SK-N-SH (cell line): ENCODE measurements at regions not wholly inside any gene's neighbourhood (a gene's known extent, or its start where the extent isn't known, plus 50 kb on each side); places are given as distances from the start of the nearest gene placed in this dataset.

ENCODE experiments used
- CTCF ChIA-PET: fragments of 300-600, 350-600 bp; formaldehyde crosslinking; extraction: SDS; loops from one replicate; lab custom pipeline; 2021; lab: Yijun Ruan, JAX
- POLR2A ChIA-PET: fragments of 350-600 bp; sonication (Branson Sonifier 250); formaldehyde crosslinking; extraction: SDS; loops from one replicate; lab custom pipeline; 2020; ENCODE audit warnings: antibody characterized with exemption, inconsistent platforms; lab: Yijun Ruan, JAX
- DNase-seq: peaks from one replicate; pipeline ENCODE4 v3.0.0; 2012
- H2AFZ ChIP-seq: fragments of 200-600 bp; sonication (generic); 2 replicates; pipeline ENCODE4 v1.8.1; 2016; ENCODE audit warnings: antibody characterized with exemption, mild to moderate bottlenecking, low read depth
- H3F3A ChIP-seq: fragments of 200-600 bp; sonication (generic); replicated peaks from 2 replicates; pipeline ENCODE3; 2016; ENCODE audit warnings: antibody characterized with exemption, mild to moderate bottlenecking; ENCODE audit not compliant: insufficient read depth
- H3K27ac ChIP-seq, 2 experiments: fragments of 200-500 bp in 1 of 2; fragments of 200-600 bp in 1 of 2; sonication (Bioruptor generic) in 1 of 2; sonication (generic), shearing (Covaris generic) in 1 of 2; 2 replicates each; pipeline versions ENCODE4 v1.5.1 to v1.6.1; 2014 to 2016; ENCODE audit warnings: low read depth in 2 of 2, inconsistent platforms in 1 of 2, low read length in 1 of 2, mild to moderate bottlenecking in 1 of 2, mixed read lengths in 1 of 2
- H3K27me3 ChIP-seq: fragments of 200-600 bp; sonication (generic), shearing (Covaris generic); 2 replicates; pipeline ENCODE4 v1.6.1; 2016; ENCODE audit warnings: mixed run types; ENCODE audit not compliant: insufficient read depth
- H3K36me3 ChIP-seq, 2 experiments: fragments of 200-500 bp in 1 of 2; fragments of 200-600 bp in 1 of 2; sonication (Bioruptor generic) in 1 of 2; sonication (generic) in 1 of 2; replicated peaks in 1 of 2; 2 replicates each; pipeline versions ENCODE3 to v1.5.1; 2014 to 2016; ENCODE audit warnings: low read length in 1 of 2, mild to moderate bottlenecking in 1 of 2; ENCODE audit not compliant: insufficient read depth in 2 of 2, control insufficient read depth in 1 of 2
- H3K4me1 ChIP-seq, 2 experiments: fragments of 200-500 bp in 1 of 2; fragments of 200-600 bp in 1 of 2; sonication (Bioruptor generic) in 1 of 2; sonication (generic), shearing (Covaris generic) in 1 of 2; 2 replicates each; pipeline versions ENCODE4 v1.5.1 to v1.6.1; 2014 to 2016; ENCODE audit warnings: low read depth in 1 of 2, low read length in 1 of 2, mixed run types in 1 of 2; ENCODE audit not compliant: insufficient read depth in 2 of 2, control insufficient read depth in 1 of 2
- H3K4me2 ChIP-seq: fragments of 200-600 bp; sonication (generic), shearing (Covaris generic); 2 replicates; pipeline ENCODE4 v1.6.1; 2017; ENCODE audit warnings: mixed run types
- H3K4me3 ChIP-seq, 2 experiments: fragments of 200-500 bp in 1 of 2; fragments of 200-600 bp in 1 of 2; sonication (Bioruptor generic) in 1 of 2; sonication (generic), shearing (Covaris generic) in 1 of 2; 2 replicates each; pipeline versions ENCODE4 v1.5.1 to v1.8.1; 2014 to 2016; ENCODE audit warnings: low read depth in 2 of 2, inconsistent platforms in 1 of 2, low read length in 1 of 2, mild to moderate bottlenecking in 1 of 2, mixed read lengths in 1 of 2, moderate library complexity in 1 of 2
- H3K79me2 ChIP-seq: fragments of 200-600 bp; sonication (generic); 2 replicates; pipeline ENCODE4 v1.8.1; 2017; ENCODE audit warnings: mild to moderate bottlenecking; ENCODE audit not compliant: insufficient read depth
- H3K9ac ChIP-seq: fragments of 200-600 bp; sonication (generic); 2 replicates; pipeline ENCODE4 v1.6.1; 2017; ENCODE audit warnings: mixed run types
- H3K9me2 ChIP-seq: fragments of 200-600 bp; sonication (generic); 2 replicates; pipeline ENCODE4 v1.6.1; 2017; ENCODE audit warnings: mixed run types
- H3K9me3 ChIP-seq: fragments of 200-600 bp; sonication (generic); 2 replicates; pipeline ENCODE4 v1.6.1; 2017; ENCODE audit warnings: mixed run types, mild to moderate bottlenecking, moderate library complexity
- H4K20me1 ChIP-seq: fragments of 200-600 bp; sonication (generic); 2 replicates; pipeline ENCODE4 v1.6.1; 2017; ENCODE audit warnings: mild to moderate bottlenecking, mixed run types; ENCODE audit not compliant: insufficient read depth
- EZH2phosphoT487 ChIP-seq: fragments of 200-600 bp; sonication (generic); IDR thresholded peaks from 2 replicates; pipeline ENCODE4 v1.6.1; 2017; ENCODE audit warnings: low read depth, mixed run types, mild to moderate bottlenecking, antibody characterized with exemption, moderate library complexity, borderline replicate concordance
- FOSL2 ChIP-seq: IDR thresholded peaks from 2 replicates; pipeline ENCODE4 v1.4.0; 2012; ENCODE audit warnings: low read depth, mild to moderate bottlenecking, moderate library complexity, borderline replicate concordance
- FOXJ3 ChIP-seq: sonication (generic); formaldehyde crosslinking; IDR thresholded peaks from 2 replicates; pipeline ENCODE4 v1.5.1; 2020; ENCODE audit warnings: mild to moderate bottlenecking, missing genetic modification reagents
- JUND ChIP-seq: IDR thresholded peaks from 2 replicates; pipeline ENCODE4 v1.4.0; 2012
- MEF2A ChIP-seq: IDR thresholded peaks from 2 replicates; pipeline ENCODE4 v1.4.0; 2012; ENCODE audit warnings: low read depth, borderline replicate concordance
- MXI1 ChIP-seq: IDR thresholded peaks from 2 replicates; pipeline ENCODE4 v1.6.1; 2012; ENCODE audit warnings: mild to moderate bottlenecking, low read depth, low read length, improper control_type of control experiment
- NRF1 ChIP-seq: IDR thresholded peaks from 2 replicates; pipeline ENCODE4 v1.6.1; 2012; ENCODE audit warnings: low read depth, mild to moderate bottlenecking, low read length
- POLR2AphosphoS5 ChIP-seq: IDR thresholded peaks from 2 replicates; pipeline ENCODE4 v1.6.1; 2012; ENCODE audit warnings: low read depth, low read length
- RAD21 ChIP-seq: IDR thresholded peaks from 2 replicates; pipeline ENCODE4 v1.6.1; 2012; ENCODE audit warnings: mild to moderate bottlenecking, low read length
- RCOR1 ChIP-seq: fragments of 150-350 bp; IDR thresholded peaks from 2 replicates; pipeline ENCODE4 v1.6.1; 2017; ENCODE audit warnings: antibody characterized with exemption, low read length
- RXRA ChIP-seq: IDR thresholded peaks from 2 replicates; pipeline ENCODE4 v1.4.0; 2012; ENCODE audit warnings: low read depth, mild to moderate bottlenecking, borderline replicate concordance
- TCF12 ChIP-seq: IDR thresholded peaks from 2 replicates; pipeline ENCODE4 v1.4.0; 2012
- TF ChIP-seq, protein P1 (sequence below): fragments of 150-350 bp; IDR thresholded peaks from 2 replicates; pipeline ENCODE4 v1.6.1; 2017; ENCODE audit warnings: antibody characterized with exemption, low read length, low read depth, borderline replicate concordance
- TF ChIP-seq, protein P2 (sequence below): IDR thresholded peaks from 2 replicates; pipeline ENCODE4 v1.4.0; 2012; ENCODE audit warnings: low read depth
- TF ChIP-seq, protein P3 (sequence below): IDR thresholded peaks from 2 replicates; pipeline ENCODE4; 2012
- TF ChIP-seq, protein P4 (sequence below): fragments of 200-600 bp; sonication (generic); IDR thresholded peaks from 2 replicates; pipeline ENCODE4 v1.6.1; 2017; ENCODE audit warnings: antibody characterized with exemption, mild to moderate bottlenecking, moderate library complexity
- TF ChIP-seq, protein P5 (sequence below): IDR thresholded peaks from 2 replicates; pipeline ENCODE4 v1.4.0; 2012; ENCODE audit warnings: low read depth, borderline replicate concordance

DNA sequence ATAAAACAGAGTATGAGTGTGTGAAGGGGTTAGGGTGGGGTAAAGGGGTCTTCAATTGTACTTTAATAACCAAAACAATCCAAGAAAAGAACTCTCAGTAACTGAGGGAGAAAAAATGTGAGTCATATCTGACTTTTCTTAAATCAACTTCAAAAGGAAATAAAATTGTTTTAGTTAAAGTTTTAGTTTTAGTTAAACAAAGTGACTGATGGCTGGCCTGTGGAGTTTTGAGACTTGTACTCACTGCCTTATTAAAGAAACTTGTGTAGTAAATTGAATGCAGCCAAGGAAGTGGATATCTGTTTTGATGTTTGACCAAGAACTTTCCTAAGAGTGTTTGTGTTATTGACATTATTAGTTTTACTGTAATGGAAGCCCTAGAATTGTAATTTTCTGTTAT, 2032.6 kb downstream of the MAT2B start:
- Histone ChIP-seq H3K9me2 (no peaks in the 10 kb centered on the region), H3K4me1 (no peaks in the 10 kb centered on the region), H3K9me3 (no peaks in the 10 kb centered on the region; the same call in 1 of the 2 replicates), H3K4me3 (no peak overlapping the region), H3K79me2 (no peaks in the 10 kb centered on the region), H2AFZ (no peak overlapping the region), H3F3A (no peaks in the 10 kb centered on the region), H3K9ac (no peak overlapping the region), H3K27ac (no peak overlapping the region), H3K4me2 (no peak overlapping the region), H4K20me1 (no peaks in the 10 kb centered on the region), H3K27me3 (no peaks in the 10 kb centered on the region), H3K36me3 (no peaks in the 10 kb centered on the region)
- ChIA-PET POLR2A (no interaction called here), CTCF (no interaction called here)
- TF ChIP-seq EZH2phosphoT487 (no peak), FOSL2 (no peak), NRF1 (no peak), JUND (no peak), RAD21 (no peak), FOXJ3 (CRISPR knock-in tag) (no peak), TCF12 (no peak), RCOR1 (no peak), RXRA (no peak), POLR2AphosphoS5 (no peak), MXI1 (no peak), MEF2A (no peak)
- TF ChIP-seq, protein P1, sequence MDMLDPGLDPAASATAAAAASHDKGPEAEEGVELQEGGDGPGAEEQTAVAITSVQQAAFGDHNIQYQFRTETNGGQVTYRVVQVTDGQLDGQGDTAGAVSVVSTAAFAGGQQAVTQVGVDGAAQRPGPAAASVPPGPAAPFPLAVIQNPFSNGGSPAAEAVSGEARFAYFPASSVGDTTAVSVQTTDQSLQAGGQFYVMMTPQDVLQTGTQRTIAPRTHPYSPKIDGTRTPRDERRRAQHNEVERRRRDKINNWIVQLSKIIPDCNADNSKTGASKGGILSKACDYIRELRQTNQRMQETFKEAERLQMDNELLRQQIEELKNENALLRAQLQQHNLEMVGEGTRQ, result no peak
- TF ChIP-seq, protein P2, sequence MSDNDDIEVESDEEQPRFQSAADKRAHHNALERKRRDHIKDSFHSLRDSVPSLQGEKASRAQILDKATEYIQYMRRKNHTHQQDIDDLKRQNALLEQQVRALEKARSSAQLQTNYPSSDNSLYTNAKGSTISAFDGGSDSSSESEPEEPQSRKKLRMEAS, result no peak
- TF ChIP-seq, protein P3, sequence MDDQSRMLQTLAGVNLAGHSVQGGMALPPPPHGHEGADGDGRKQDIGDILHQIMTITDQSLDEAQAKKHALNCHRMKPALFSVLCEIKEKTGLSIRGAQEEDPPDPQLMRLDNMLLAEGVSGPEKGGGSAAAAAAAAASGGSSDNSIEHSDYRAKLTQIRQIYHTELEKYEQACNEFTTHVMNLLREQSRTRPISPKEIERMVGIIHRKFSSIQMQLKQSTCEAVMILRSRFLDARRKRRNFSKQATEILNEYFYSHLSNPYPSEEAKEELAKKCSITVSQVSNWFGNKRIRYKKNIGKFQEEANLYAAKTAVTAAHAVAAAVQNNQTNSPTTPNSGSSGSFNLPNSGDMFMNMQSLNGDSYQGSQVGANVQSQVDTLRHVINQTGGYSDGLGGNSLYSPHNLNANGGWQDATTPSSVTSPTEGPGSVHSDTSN, result no peak
- TF ChIP-seq, protein P4, sequence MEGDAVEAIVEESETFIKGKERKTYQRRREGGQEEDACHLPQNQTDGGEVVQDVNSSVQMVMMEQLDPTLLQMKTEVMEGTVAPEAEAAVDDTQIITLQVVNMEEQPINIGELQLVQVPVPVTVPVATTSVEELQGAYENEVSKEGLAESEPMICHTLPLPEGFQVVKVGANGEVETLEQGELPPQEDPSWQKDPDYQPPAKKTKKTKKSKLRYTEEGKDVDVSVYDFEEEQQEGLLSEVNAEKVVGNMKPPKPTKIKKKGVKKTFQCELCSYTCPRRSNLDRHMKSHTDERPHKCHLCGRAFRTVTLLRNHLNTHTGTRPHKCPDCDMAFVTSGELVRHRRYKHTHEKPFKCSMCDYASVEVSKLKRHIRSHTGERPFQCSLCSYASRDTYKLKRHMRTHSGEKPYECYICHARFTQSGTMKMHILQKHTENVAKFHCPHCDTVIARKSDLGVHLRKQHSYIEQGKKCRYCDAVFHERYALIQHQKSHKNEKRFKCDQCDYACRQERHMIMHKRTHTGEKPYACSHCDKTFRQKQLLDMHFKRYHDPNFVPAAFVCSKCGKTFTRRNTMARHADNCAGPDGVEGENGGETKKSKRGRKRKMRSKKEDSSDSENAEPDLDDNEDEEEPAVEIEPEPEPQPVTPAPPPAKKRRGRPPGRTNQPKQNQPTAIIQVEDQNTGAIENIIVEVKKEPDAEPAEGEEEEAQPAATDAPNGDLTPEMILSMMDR, result no peak
- TF ChIP-seq, protein P5, sequence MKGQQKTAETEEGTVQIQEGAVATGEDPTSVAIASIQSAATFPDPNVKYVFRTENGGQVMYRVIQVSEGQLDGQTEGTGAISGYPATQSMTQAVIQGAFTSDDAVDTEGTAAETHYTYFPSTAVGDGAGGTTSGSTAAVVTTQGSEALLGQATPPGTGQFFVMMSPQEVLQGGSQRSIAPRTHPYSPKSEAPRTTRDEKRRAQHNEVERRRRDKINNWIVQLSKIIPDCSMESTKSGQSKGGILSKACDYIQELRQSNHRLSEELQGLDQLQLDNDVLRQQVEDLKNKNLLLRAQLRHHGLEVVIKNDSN, result no peak
- DNase-seq, result no peak
